ENCODE measurements at regions not wholly inside any gene's neighbourhood (a gene's known extent, or its start where the extent isn't known, plus 50 kb on each side); places are given as distances from the start of the nearest gene placed in this dataset.

GRCh38 chr17:33797181-33797580 is 457.9 kb upstream of the CCL2 start:
- no peak for DNase-seq

DNA sequence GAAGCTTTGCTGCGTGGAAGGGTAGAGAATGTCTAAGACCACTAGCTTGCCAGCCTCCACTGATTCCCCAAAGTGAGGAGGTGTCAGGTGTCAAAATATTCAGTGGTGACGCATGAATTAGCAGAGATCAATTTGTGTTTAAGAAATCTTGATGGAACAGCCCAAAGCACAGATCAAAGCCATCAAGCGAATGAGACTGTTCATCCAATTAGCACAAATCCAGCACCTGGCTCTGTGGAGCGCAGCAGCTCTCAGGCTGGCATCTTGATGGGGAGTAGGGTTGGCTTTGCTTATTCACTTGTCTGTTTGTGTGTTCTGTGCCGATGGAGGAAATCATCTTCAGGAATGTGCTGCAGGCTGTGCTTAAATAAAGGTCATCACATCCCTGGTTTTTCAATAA is 456.8 kb upstream of the CCL2 start:
- DNase-seq, result no peak

DNA sequence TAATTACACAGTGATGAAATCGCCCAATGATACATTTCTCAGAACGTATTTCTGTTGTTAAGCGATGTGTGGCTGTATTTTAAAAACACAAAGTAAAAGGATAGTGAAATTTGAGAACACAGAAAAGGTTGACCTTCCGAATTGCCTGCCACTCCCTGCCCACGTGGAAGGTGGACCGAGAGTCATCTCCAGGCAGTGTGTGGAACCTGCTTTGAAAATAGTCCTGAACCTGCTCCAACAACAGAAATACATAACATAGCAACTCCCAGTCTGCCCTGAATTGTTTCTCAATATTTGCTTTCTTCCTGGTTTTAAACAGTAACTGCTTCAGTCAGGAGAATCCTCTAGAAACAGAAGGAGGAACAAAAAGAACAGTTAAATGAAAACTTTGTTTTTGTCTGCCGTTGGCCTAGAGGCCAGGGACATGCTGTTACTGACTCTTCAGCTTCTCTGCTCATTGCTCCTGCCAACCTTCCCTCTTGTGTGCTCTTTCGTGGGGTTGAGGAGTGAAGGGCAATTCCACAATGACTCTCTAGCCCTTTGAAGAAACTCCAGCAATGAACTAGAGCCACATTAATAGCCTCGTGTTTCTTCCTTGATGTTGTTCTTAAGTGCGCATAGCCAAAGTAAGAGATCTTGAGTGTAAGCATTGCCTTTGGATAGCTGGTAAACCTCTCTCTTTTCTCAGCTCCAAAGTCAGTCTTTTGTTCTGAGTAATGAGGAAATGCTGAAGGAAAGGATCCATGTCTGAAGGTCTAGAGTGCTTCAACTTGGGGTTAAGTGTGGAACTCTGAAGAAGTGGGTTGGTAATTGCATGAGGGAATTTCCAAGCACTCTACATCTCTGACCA is 452.5 kb upstream of the CCL2 start:
- no peak for DNase-seq

GRCh38 chr17:33803199-33803685 is 451.8 kb upstream of the CCL2 start:
- DNase-seq, result no peak

GRCh38 chr17:33803686-33804085 is 451.4 kb upstream of the CCL2 start:
- no peak for DNase-seq

GRCh38 chr17:33804401-33804800 is 450.7 kb upstream of the CCL2 start:
- no peak for DNase-seq

GRCh38 chr17:33806631-33807030 is 448.5 kb upstream of the CCL2 start:
- no peak for DNase-seq

GRCh38 chr17:33809748-33810147 is 445.3 kb upstream of the CCL2 start:
- no peak for DNase-seq

GRCh38 chr17:33811004-33811760 is 443.9 kb upstream of the CCL2 start:
- no peak for DNase-seq

DNA sequence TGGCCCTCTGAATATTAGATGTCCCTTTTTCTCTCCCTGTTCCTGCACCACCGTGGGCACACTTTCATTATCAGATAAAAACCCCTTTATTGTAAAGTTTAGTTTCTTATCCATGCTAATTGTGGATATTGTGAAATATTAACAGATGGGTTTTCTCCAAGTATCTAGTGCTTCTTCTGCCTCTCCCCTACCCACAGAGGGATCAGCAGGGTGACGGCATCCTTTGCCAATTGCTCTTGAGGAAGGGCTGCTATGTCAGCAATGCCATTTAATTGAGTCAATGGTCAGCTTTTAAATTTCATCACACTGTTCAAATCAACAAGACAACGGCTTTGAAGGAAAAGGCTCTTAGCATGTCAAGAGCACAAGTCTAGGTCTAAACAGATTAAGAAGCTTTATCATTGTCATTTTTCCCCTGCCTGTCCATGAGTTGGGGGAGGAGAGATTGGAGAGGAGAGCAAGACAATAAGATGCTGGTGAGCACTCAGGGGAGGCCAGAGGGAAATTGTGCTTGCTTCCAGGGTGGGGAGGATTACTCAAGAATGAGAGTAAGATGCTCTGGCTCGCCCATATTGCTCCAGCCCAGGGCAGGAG is 443.0 kb upstream of the CCL2 start:
- no peak for DNase-seq

DNA sequence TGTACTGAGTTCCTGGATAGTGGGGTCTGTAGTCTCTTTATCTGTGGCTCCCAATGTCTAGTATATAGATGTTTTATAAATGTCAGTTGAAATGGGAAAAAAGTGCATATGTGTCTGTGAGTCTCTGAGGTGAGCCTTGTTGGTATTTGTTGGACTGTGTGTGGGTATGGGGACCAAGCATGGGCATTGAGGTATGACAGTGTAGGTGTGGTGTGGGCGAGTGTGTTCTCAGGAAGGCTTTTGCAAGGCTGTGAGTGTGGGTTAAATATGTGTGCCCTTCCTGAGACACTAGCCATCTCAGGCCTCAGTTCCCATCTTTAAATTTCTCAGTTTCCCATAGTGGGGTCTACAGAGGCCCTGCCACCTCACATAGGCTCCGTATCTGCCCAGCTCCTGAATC is 440.2 kb upstream of the CCL2 start:
- DNase-seq, result no peak

DNA sequence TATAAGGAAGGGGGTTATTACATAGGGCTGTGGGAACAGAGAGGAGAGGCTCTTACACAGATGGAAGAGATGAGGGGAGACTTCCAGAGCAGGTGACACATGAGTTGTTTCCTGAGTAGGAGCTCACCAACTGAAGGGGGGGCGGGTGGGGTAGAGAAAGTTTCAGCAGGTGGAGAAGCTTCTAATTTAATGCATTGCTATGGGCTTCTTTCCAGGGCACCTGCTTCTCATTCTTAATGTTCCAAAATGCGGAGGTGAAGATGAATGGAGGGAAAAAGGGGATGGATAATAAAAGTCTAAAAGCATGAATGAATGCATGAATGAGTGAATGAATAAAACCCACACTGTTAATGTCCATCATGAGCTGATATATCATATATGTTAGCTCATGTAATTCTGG is 439.0 kb upstream of the CCL2 start:
- DNase-seq, result no peak

DNA sequence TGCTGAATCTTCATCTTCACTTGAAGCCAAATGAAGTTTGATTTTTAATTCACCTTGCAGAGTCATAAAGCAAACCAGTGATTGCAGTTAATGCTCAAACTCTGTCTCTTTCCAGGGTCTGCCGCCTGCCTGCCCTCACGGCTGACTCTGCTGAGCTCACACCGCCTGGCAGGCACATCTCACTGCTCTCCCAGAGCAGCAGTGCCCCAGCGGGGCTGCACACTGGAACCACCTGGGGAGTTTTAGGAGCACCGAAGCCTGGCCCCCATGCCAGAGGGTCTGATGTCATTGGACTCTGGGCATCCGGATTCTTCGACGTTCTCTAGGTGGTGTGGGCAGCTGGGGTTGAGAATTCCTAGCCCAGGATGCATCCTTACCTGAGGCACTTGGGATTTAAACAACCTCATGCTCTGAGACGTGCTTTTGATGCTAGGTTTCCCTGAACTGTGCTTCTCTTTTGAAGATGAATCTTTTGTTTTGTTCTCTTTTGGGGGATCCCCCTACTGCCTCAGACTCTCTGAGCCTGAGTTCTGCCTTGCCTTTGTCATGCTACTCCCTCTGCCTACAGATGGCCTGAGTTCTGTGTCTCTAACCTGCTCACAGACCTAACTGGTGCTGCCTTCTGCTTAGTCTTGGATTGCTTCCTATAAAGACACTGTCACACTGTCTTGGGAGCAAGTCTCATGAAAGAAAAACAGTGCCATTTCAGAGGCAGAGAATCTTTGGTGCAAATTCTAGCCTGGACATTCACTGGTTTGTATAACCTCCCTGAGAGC is 438.1 kb upstream of the CCL2 start:
- no peak for DNase-seq

DNA sequence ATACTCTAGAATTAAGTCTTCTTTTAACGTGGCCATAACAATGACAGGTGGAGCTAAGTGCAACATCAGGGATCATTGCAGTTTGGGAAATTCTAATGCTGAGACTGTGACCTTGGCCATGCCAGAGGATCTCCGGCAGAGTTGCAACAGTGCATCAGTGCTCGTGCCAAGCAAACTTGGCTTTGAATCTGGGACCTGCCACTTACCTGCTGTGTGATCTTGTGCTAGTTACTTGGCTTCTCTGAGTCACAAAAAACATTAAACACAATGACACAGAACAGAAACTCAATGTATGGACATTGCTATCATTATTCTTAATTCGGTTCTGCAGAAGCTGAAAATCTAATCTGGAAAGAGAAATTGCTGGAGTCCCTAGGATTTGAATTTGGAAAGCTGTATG is 435.5 kb upstream of the CCL2 start:
- DNase-seq, result no peak

DNA sequence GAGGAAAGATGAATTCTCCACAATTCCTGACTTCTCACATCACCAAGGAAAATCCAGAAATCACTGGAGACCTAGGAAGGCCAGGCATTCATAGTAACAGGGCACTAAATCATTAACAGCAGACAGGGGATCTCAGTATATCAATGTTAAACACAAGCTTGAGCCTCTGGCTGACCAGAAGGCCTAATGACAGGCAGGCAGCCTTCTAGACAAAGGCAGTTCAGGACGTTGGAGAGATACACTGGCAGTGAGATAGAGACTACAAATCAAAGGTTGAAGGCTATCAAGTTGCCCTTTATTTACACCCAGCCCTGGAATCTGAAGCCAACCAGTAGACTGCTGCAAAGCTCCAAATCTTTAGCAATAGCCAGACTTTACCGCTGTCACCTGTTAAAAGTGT is 422.8 kb upstream of the CCL2 start:
- DNase-seq, result no peak

- no peak for DNase-seq
Measured at GRCh38 chr17:33837281-33837680, 417.8 kb upstream of the CCL2 start.

DNA sequence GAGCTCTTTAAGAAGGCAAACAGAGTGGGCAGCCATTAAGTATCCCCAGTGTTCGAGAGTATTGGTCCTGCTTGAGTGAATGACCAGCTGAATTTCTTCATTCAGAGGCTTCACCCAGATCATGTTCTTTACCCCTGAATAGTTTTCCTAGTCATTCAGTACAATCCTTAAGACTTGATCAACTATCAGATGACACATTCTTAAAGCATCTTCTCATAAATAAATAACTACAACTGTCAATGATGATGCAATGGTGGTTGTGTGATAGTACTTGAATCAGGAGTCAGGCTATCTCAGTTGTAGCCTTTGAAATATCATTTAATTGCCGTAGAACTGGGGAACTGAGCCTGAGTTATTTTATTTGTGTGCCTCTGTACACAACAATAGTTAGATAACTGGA is 416.8 kb upstream of the CCL2 start:
- no peak for DNase-seq

DNA sequence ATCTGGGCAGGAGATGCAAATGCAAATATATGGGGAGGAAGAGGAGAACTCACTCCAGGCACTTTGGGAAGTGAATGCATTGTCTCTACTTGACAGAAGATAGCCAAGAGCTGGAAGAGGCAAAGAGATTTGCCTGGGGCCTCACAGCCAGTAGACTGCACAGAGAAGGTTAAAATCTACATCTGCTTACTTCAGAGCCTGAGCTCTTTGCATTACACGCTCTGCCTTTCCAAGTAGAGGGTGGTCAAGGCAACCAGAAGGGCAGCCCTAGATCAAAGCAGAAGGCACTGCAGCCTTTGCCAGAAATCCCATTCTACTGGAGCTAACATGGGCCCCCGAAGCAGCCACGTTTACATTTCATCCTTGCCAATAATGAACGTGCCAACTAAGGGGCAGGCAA is 407.2 kb upstream of the CCL2 start:
- no peak for DNase-seq

- no peak for DNase-seq
Measured at GRCh38 chr17:33848433-33848832, 406.7 kb upstream of the CCL2 start.

- no peak for DNase-seq
Measured at GRCh38 chr17:33854596-33854995, 400.5 kb upstream of the CCL2 start.

DNA sequence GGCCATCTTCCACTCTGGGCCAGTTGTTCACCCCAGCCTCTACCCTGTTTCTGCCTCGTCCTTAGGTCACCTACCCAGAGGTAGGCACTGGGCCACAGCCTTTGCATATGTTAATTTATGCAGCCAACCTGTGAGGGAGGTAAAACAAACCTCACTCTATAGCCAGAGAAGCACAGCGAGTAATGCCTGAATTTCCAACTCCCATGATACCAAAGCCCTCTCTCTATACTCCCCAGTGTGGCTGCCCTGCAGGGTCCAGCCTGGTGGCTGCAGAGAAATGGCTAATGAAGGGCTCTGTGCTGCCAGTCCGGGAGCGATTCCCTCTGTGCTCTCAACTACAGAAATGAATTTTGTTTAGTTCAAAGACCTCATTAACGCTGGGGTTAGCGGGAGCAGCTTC is 397.0 kb upstream of the CCL2 start:
- DNase-seq, result no peak

GRCh38 chr17:33858682-33859081 is 396.4 kb upstream of the CCL2 start:
- DNase-seq, result no peak
